NCI-H1092 treated with DMSO at 0.1 percent for 48 hours (cell line): ENCODE measurements at regions not wholly inside any gene's neighbourhood (a gene's known extent, or its start where the extent isn't known, plus 50 kb on each side); places are given as distances from the start of the nearest gene placed in this dataset.

Experiments used
- DNase-seq: peaks from one replicate; lab custom pipeline; 2025; lab: John Stamatoyannopoulos, UW

GRCh38 chr15:56307180-56307579, 58.0 kb upstream of the TEX9 start:
- peak; percentile 32 for DNase-seq

DNA sequence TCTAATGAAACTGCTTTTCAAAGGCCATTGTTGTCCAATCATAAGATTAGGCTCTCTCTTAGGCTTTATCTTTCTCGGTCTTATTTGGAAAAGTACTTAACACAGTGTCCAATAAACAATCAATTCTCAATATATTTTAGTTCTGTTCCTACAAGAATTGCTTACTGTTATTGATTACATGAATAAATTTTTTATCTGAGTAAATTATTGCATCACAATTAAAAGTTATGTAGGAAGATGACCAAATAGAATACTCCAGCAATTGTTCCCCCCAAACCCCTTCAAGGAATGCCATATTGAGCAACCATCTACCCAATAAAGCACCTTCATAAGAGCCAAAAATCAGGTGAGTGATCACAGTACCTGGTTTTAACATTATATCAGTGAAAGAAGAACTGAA, 55.0 kb upstream of the RFX7 start:
- DNase-seq: no peak

DNA sequence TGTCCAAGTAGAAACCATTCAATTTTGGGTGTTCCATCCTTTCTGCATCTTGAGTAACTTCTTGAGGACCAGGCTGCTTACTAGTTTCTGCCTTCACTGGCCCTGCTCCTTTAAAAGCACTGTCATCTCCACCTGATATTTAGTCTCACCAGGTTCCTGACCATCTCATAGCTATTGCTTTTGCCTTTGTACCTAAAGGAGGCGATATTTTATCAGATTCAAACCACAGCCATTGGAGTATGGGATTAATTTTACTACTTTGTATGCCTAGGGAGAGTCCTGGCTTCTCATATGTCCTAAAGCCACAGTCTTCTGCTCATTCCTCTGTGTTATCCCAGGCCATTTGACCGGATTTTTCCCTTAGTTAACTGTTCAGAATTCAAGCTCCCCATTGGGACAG, 51.8 kb upstream of the RFX7 start:
- no peak for DNase-seq

- DNase-seq: no peak
Observed at GRCh38 chr15:56293495-56294292, 50.0 kb upstream of the RFX7 start.
